ENCODE measurements at regions not wholly inside any gene's neighbourhood (a gene's known extent, or its start where the extent isn't known, plus 50 kb on each side); places are given as distances from the start of the nearest gene placed in this dataset.
"Not testable (repeated sequence)": the region's sequence is repeated elsewhere in the genome, so short reads cannot be mapped to it uniquely, and the experiment has no call there.

DNA sequence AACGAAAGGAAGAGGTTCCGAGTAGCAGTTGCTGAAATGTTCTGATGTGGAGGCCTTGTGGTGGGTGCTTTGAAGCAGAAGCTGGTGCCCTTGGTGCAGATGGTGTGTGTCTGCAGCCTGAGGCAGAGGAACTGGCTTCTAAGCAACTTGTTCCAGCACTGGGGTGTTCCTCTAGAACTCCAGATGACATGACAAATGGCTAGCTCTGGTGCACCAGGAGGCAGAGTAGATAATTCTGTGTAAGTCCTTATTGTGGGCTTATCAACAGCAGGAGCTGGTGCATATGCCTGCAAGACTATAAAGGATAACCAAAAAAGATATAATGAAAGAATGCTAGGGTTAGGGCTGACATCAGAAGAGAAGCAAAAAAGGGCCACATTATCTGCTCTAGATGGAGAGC, 76.5 kb downstream of the ARL5B start:
- DNase-seq: no peak

DNA sequence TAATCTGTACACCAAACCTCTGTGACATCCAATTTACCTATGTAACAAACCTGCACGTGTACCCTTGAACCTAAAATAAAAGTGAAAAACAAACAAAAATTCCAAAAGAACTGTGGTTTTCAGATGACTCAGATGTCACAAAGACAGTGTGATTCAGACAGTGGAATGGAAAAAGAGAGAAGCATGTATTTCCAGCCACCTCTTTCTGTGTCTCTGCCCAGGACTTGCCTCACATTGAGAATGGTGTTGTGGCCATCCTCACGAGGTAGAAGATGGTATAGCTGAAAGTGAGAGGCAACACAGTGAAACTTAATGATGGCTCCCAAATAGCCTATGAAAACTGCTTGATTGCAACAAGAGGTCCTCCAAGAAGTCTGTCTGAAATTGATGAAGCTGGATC, 78.0 kb downstream of the ARL5B start:
- DNase-seq: no peak

- DNase-seq: no peak
These were observed 78.6 kb downstream of the ARL5B start for GRCh38 chr10:18737841-18738240.

DNA sequence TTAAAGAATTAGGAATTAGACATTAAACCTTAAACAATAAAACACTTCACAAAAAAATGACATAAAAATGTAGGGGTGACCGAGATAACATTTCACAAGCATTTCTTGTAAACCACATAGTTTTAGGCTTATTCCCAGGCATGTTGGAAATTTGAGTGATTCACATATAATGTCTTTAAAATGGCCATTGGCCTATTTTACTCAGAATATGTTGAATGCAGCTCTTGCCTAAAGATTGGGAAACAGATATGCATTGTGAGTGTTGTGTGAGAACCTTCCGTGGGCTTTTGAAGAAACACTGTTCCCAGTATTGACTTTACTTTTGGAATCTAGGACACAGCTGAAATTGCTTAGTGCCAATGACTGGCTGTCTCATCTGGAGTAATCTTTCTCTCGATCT, 79.6 kb downstream of the ARL5B start:
- no peak for DNase-seq

- DNase-seq: no peak
These were observed 84.7 kb downstream of the ARL5B start for GRCh38 chr10:18743926-18744325.

- DNase-seq: no peak
These were observed 94.2 kb downstream of the ARL5B start for GRCh38 chr10:18753312-18753895.

DNA sequence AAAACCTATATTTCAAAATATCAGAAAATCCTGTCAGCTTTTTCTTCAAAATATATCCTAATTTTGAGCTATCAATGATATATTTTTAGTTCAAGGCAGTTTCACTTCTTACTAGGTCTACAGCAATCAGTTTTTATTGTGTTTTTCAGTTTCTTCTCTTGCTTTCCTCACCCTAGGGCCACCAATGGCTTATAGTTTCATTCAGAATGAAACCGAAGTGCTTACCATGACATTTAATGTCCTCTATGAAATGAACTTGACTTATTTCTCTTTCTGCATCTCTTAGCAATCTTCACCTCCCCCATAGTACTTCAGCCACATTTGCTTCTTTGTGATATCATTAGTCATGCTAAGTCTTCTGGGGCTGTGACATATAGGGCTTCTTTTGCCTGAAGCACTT, 100.3 kb downstream of the ARL5B start:
- DNase-seq: no peak

DNA sequence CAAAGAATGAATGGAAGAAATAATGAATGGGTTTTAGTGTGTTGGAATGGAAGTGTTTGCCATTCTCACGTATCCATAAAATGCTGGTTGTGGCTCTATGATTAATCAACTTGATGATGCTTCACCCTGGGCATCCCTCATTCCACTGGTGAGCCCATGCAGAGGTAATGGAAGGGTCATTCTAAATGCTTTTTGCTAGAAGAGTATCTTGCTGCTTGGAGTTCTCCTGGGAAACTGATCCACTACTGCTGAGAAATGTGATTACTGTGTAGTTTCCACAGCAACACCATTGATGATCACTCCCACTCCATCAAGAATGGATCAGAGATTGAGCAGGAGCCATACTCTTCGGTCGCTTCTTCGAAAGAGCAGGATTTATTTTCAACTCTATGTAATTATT, 101.6 kb downstream of the ARL5B start:
- no peak for DNase-seq

DNA sequence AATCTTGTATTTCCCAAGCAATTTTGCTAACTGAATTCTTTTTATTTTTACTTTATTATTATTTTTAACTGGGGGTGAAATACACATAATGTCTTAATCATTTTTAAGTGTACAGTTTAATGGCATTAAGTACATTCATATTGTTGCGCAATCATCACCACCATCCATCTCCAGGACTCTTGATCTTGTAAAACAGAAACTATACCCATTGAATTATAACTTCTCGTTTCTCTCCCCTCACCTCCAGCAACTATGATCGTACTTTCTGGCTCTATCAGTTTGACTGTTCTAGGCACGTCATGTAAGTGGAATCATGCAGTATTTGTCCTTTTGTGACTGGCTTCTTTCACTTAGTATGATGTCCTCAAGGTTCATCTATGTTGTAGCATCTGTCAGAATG, 108.8 kb downstream of the ARL5B start:
- DNase-seq: no peak

GRCh38 chr10:18773180-18773579, 113.9 kb downstream of the ARL5B start:
- no peak for DNase-seq

DNA sequence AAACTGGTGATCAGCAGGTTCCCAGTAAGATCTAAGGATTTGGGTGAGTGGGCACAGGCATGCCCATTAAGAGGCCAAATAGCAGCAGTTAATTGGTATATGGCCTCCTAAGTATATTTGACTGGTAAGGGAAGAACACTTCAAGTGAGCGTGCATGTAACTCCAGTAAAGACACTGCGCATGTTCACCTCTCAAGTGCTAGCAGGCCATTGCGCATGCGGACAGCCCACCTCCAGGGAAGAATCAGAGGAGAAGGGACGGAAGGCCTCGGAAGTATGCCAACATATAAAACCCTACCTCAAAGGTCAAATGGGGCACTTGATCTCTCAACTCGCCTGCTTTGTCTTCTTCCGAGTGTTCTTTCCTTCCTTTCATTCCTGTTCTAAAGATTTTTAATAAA, 118.0 kb downstream of the ARL5B start:
- DNase-seq: no peak

GRCh38 chr10:18786478-18786877, 127.2 kb downstream of the ARL5B start:
- no peak for DNase-seq

GRCh38 chr10:18793951-18794350, 134.7 kb downstream of the ARL5B start:
- peak; percentile 0 for DNase-seq

GRCh38 chr10:18795549-18795948, 136.3 kb downstream of the ARL5B start:
- DNase-seq: no peak

- no peak for DNase-seq
These were observed 138.1 kb downstream of the ARL5B start for GRCh38 chr10:18797286-18797685.

- no peak for DNase-seq
These were observed 162.9 kb downstream of the ARL5B start for GRCh38 chr10:18822156-18822555.

- DNase-seq: no peak
These were observed 170.0 kb downstream of the ARL5B start for GRCh38 chr10:18829259-18829658.

GRCh38 chr10:18830277-18830676, 171.0 kb downstream of the ARL5B start:
- no peak for DNase-seq

- DNase-seq: not testable (repeated sequence)
These were observed 192.0 kb upstream of the MALRD1 start for GRCh38 chr10:18856623-18857022.

GRCh38 chr10:18859659-18860058, 188.9 kb upstream of the MALRD1 start:
- no peak for DNase-seq

- no peak for DNase-seq
These were observed 188.4 kb upstream of the MALRD1 start for GRCh38 chr10:18860186-18860585.

DNA sequence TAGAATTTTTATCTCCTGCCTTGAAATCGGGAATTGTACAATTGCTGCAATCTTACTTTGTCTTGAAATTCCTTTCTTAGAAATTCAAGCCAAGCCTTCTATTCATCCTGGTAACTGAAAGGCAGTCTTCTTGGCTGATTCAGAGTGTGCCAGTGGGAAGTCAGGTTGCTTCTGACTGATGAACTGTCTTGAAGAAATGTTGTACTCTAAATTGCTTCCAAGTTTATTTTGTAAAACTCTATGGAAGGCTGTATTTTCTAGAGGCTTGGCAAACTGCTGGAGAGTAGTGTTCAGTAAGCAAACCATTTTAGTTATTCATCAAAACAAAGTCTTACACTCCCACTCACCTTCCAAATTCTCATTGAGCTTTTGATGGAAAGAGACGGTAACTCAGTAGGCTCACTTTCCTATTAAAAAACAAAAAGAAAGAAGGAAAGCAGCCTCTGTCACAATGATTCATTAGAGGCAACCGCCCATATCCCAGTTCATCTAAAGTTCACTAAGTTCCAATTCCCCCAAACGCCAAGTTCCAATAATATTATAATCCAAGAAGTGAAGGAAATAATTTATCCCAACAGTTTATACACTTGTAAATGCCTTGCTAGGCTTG, 187.9 kb upstream of the MALRD1 start:
- DNase-seq: no peak

DNA sequence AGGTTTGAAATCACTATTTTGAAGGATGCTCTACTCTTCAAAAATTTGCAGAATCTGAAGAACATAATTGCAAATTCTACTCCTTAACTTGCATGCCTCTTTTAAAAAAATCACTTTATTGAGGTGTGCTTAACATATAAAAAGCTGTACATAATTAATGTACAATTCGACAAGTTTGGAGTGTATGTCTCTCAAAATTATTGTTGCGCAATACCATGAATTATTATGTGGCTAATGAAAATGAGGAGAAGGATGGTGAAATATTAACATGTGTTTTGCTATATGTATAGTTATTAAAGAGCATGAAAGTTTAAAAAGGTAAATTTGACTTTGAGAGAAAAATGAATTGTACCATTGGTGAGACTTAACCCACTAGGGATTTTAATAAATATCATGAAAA, 187.2 kb upstream of the MALRD1 start:
- DNase-seq: no peak

DNA sequence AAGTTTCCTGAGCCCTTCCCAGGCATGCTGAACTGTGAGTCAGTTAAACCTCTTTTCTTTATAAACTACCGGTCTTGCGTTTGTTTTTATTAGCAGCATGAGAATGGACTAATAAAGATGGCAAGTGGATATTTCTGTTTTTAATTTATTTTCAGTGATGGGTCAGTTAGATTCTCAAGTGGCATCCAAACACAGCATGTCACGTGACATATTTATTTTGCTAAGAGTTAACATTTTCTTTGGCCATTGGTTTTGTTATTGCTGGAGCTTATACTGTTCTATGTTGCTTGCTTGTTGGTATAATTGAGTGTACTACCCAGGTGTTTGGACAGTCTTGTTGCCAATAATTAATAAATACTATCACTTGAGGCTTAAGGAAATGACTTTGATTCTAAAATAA, 181.7 kb upstream of the MALRD1 start:
- no peak for DNase-seq

GRCh38 chr10:18868919-18869318, 179.7 kb upstream of the MALRD1 start:
- DNase-seq: no peak
